Right cardiac atrium (tissue), 5 donors: ENCODE measurements at regions not wholly inside any gene's neighbourhood (a gene's known extent, or its start where the extent isn't known, plus 50 kb on each side); places are given as distances from the start of the nearest gene placed in this dataset.

Experiments
- ATAC-seq, 2 donors: fragments of 200-7000 bp; cut with Tn5 transposase; one replicate each; pipeline versions ENCODE4 v1.8.0 to v1.9.1; 2020; ENCODE audit warnings: moderate library complexity in 2 of 2, mild to moderate bottlenecking in 1 of 2
- DNase-seq, 3 donors: peaks; one replicate each; pipeline ENCODE4 v3.0.0-alpha.2; 2020
- H3K27ac ChIP-seq: one replicate; pipeline ENCODE4 v1.5.1; 2013; ENCODE audit warnings: mild to moderate bottlenecking, low read length, control low read depth, moderate library complexity
- H3K27me3 ChIP-seq: one replicate; pipeline ENCODE4 v1.6.1; 2013; ENCODE audit not compliant: control insufficient read depth, insufficient read depth
- H3K4me1 ChIP-seq: one replicate; pipeline ENCODE4 v1.6.1; 2013; ENCODE audit warnings: low read length; ENCODE audit not compliant: control insufficient read depth, insufficient read depth
- H3K4me3 ChIP-seq: one replicate; pipeline ENCODE4 v1.5.1; 2013; ENCODE audit warnings: low read length, control low read depth
- H3K9me3 ChIP-seq: one replicate; pipeline ENCODE4 v1.6.1; 2013; ENCODE audit warnings: low read length; ENCODE audit not compliant: control insufficient read depth
- WGBS: extraction: QIAGEN DNeasy Blood & Tissue Kit; methylation state at CpG from one replicate; pipeline ENCODE4 v1.1.7; 2013; 5-methylcytosine and 5-hydroxymethylcytosine counted together
- intact Hi-C, 4 donors: fragments of 100-400 bp; cut with DNase I; formaldehyde crosslinking; loops; one replicate each; pipeline versions ENCODE4 v1.11.0 to v1.14.0; 2022 to 2023
- donor health status: healthy with polysubstance abuse.
- donor health status: DM: no; HTN: yes; CAD: no.
- donor health status: DM: no; HTN: no; CAD: no.
- donor health status: DM: no; HTN: yes; CAD: no; lungs with severe emphysema.
- donor health status: DM: yes; HTN: yes; CAD: no.

DNA sequence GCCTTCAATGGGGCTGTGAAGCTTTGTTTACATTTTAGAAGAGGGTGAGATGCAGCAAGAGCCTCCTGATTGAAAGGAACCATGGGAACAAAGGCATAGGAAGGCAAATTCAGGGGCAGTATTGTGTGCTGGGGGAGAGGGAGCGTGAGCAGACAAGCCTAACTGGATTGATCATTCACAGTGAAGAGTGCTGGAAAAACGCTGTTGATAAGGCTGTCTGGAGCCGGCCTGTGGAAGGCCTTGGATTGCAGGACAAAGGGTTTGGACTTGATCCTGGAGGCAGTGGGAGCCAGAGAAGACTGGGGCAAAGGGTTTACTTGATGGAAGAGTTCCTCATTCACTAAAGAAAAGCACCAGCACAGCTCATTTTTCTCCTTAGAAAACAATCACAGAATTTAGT, 160.5 kb downstream of the PAH start:
- 30% methylated on average over 3 of the region's 3 CpGs for WGBS
- peak; percentile 83 to 89 for ATAC-seq
- Histone ChIP-seq H3K4me1 (no peaks in the 10 kb centered on the region), H3K9me3 (no peaks in the 10 kb centered on the region), H3K27me3 (no peaks in the 10 kb centered on the region), H3K4me3 (no peak overlapping the region), H3K27ac (peak overlapping the region; percentile 66)
- intact Hi-C loops, result no loop called here
- DNase-seq, result peak; percentile 66 to 84 (median 66)

GRCh38 chr12:102755266-102755665, 161.8 kb downstream of the PAH start:
- ATAC-seq (no peak), DNase-seq (no peak)
- H3K27ac ChIP-seq, result no peak overlapping the region
- no peaks in the 10 kb centered on the region for H3K9me3 ChIP-seq
- H3K4me3 ChIP-seq, result no peak overlapping the region
- no peaks in the 10 kb centered on the region for H3K27me3 ChIP-seq
- intact Hi-C loops, result no loop called here
- 84% methylated on average over 3 of the region's 3 CpGs for WGBS
- H3K4me1 ChIP-seq, result no peaks in the 10 kb centered on the region

GRCh38 chr12:102753802-102754201, 163.2 kb downstream of the PAH start:
- ATAC-seq, result peak; percentile 20 to 59
- no peak overlapping the region for H3K27ac ChIP-seq
- WGBS, result 65% methylated on average over 2 of the region's 2 CpGs

GRCh38 chr12:102748704-102749103, 168.3 kb downstream of the PAH start:
- Histone ChIP-seq H3K27me3 (no peaks in the 10 kb centered on the region), H3K27ac (no peak overlapping the region), H3K4me3 (no peak overlapping the region), H3K4me1 (no peaks in the 10 kb centered on the region), H3K9me3 (no peaks in the 10 kb centered on the region)
- intact Hi-C loops, result no loop called here
- ATAC-seq, result no peak
- no peak for DNase-seq
- WGBS, result 83% methylated on average over 3 of the region's 3 CpGs

More at GRCh38 chr12:102753802-102754201, 163.2 kb downstream of the PAH start:
- intact Hi-C loops, result no loop called here
- DNase-seq, result no peak
- no peaks in the 10 kb centered on the region for H3K4me1 ChIP-seq
- H3K27me3 ChIP-seq, result no peaks in the 10 kb centered on the region
- H3K9me3 ChIP-seq, result no peaks in the 10 kb centered on the region
- H3K4me3 ChIP-seq, result no peak overlapping the region

DNA sequence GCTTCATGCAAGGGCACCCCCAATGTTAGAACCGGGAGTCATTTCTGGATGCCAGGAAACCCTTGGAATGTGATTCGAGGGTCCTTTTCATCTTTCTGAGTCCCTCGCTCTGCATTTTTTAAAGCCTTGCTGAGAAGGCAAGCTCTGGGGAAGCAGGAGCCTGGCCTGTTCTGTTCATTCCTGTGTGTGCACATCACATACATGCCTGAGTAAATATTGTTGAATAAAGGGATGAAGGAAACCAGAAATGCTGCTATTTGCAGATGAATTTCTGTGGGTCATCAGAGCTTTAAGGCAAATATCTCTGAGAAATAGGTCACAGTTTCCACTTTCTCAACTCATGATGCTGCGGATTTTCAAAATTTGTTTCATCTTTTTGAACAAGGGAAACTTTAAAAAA, 170.1 kb downstream of the PAH start:
- intact Hi-C loops, result no loop called here
- Histone ChIP-seq H3K4me1 (no peaks in the 10 kb centered on the region), H3K27ac (no peak overlapping the region), H3K27me3 (no peaks in the 10 kb centered on the region), H3K9me3 (no peaks in the 10 kb centered on the region), H3K4me3 (no peak overlapping the region)
- WGBS, result 70% methylated on average over 4 of the region's 4 CpGs
- DNase-seq, result no peak
- no peak for ATAC-seq

- no peaks in the 10 kb centered on the region for H3K27me3 ChIP-seq
- H3K27ac ChIP-seq, result no peak overlapping the region
- ATAC-seq (peak in 1 of 2 donors; percentile 43), DNase-seq (peak in 1 of 3 donors; percentile 46)
- no peaks in the 10 kb centered on the region for H3K9me3 ChIP-seq
- intact Hi-C loops, result no loop called here
- no peak overlapping the region for H3K4me3 ChIP-seq
- 61% methylated on average over 8 of the region's 8 CpGs for WGBS
- H3K4me1 ChIP-seq, result no peaks in the 10 kb centered on the region
Observed at GRCh38 chr12:102745971-102746600, 171.0 kb downstream of the PAH start.

DNA sequence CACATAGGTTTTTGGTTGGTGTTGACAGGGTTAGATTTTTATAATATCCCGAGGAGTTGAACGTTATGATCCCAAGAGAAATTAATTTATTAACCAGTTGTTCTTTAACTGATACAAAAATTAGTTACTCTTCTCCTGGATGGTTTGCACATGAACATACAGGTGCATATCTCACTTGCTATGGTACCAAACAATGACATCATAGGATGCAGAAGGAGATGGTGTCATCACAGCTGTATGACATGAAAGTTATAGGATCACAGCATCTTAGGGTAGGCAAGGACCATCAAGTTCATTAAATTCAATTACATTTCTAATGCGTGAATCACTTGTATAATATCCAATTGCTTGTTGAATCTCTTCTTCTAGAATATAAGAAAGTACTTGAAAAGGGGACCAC, 175.8 kb downstream of the PAH start:
- Histone ChIP-seq H3K27ac (no peak overlapping the region), H3K4me3 (no peak overlapping the region), H3K27me3 (no peaks in the 10 kb centered on the region), H3K4me1 (no peaks in the 10 kb centered on the region), H3K9me3 (no peaks in the 10 kb centered on the region)
- DNase-seq (no peak), ATAC-seq (no peak)
- intact Hi-C loops, result no loop called here
- WGBS, result 55% methylated on average over 3 of the region's 3 CpGs

DNA sequence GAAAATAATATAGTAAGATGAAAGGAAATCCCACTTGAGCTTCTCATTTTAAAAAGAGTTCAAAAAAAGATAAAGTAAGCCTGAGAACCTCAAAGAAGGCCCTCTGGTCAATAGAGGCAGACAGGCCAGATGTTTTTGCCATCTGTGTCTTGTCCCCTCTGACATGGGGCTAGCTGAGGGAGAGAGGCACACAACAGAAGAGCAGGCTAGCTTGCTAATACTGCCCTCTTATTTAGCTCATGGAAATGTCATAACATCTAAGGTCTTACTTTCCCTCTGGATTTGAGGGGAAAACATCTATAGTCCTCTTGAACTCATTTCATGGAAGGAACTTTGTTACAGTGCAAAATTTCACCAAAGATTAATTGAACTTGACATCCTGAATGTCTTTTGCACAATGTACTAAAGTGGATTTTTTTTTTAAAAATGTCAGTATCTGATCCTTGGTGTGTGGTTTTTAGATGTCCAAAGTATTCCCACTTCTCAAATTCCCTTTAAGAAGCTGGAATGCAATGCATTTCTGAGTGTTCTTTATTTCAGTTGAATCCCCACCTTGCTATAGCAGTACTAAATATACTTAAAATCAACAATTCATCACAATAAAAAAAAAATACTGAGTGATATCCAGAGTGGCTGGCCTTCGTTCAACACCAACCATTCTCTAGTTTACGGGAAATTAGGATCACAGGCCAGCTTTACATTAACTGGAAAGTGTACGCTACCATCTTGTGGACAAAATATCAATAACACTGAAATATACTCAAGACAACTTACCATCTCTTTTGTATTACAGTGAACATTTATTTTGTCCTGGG, 176.7 kb downstream of the PAH start:
- 29% methylated on average over 3 of the region's 3 CpGs for WGBS
- Histone ChIP-seq H3K9me3 (no peaks in the 10 kb centered on the region), H3K4me1 (no peaks in the 10 kb centered on the region), H3K27ac (no peak overlapping the region), H3K27me3 (no peaks in the 10 kb centered on the region), H3K4me3 (no peak overlapping the region)
- ATAC-seq (no peak), DNase-seq (no peak)
- intact Hi-C loops, result no loop called here

GRCh38 chr12:102736328-102736727, 180.7 kb downstream of the PAH start:
- 95% methylated on average over 1 of the region's 1 CpG for WGBS
- no peaks in the 10 kb centered on the region for H3K27me3 ChIP-seq
- H3K9me3 ChIP-seq, result no peaks in the 10 kb centered on the region
- H3K27ac ChIP-seq, result no peak overlapping the region
- intact Hi-C loops, result no loop called here
- ATAC-seq, result no peak
- no peak for DNase-seq
- H3K4me1 ChIP-seq, result no peaks in the 10 kb centered on the region
- no peak overlapping the region for H3K4me3 ChIP-seq

GRCh38 chr12:102735104-102735503, 181.9 kb downstream of the PAH start:
- H3K27me3 ChIP-seq, result no peaks in the 10 kb centered on the region
- no peaks in the 10 kb centered on the region for H3K9me3 ChIP-seq
- 67% methylated on average over 3 of the region's 3 CpGs for WGBS
- ATAC-seq, result no peak
- no peak overlapping the region for H3K4me3 ChIP-seq
- no peak for DNase-seq
- intact Hi-C loops, result no loop called here
- H3K4me1 ChIP-seq, result no peaks in the 10 kb centered on the region
- H3K27ac ChIP-seq, result no peak overlapping the region

DNA sequence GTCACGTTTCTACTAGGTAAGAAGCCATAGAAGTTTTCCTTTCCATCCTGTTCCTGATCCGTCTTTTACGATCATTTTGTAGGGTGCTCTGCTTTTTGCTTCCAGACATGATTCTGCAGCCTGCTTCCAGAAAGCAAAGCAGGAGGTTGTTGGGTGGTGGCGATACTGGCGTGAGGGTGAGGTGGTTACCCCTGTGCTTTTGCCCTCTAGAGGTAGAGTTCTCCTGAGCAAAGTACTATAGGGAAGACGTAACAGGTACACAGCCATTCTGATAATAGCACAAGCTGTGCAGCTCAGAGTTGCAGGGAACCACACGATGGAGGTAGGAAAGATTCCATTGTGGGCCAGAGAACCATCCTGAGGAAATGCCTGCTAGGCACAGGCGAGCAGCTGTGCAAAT, 186.0 kb downstream of the PAH start:
- no peak for DNase-seq
- H3K4me1 ChIP-seq, result no peaks in the 10 kb centered on the region
- H3K9me3 ChIP-seq, result no peaks in the 10 kb centered on the region
- no peaks in the 10 kb centered on the region for H3K27me3 ChIP-seq
- WGBS, result 76% methylated on average over 8 of the region's 8 CpGs
- ATAC-seq, result no peak
- no peak overlapping the region for H3K4me3 ChIP-seq
- no peak overlapping the region for H3K27ac ChIP-seq
- intact Hi-C loops, result no loop called here
